ENCODE measurements at regions not wholly inside any gene's neighbourhood (a gene's known extent, or its start where the extent isn't known, plus 50 kb on each side); places are given as distances from the start of the nearest gene placed in this dataset.

DNA sequence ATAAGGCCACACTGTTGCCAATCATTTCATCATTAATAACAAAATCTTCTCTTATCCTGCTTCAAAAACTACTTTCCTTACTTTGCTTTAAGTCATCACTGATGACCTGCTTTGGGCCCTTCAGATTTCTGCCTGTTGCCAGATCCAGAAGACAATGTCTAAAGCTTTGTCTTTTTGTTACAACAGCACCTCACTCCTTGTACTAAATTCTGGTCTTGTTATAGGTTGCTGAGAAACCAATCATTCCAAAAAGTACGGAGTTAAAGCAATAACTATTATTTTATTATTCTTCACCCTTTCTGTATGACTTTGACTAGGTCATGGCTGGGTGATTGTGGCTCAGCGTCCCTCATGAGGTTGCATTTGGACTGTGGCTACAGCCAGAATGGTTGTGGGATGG is 633.5 kb downstream of the PTPRU start:
- TF ChIP-seq SMC3 (conservative IDR thresholded peaks at IDR 0.05; ENCODE audit: poor library complexity) = no peak
- TF ChIP-seq CTCF (IDR thresholded peaks at IDR 0.05; ENCODE audit: poor library complexity, severe bottlenecking) = no peak
- no peak for TF ChIP-seq POLR2AphosphoS5 (IDR thresholded peaks at IDR 0.05)
- no peak for TF ChIP-seq EZH2 (IDR thresholded peaks at IDR 0.05; ENCODE audit: borderline replicate concordance, insufficient read depth, low read length, poor library complexity, severe bottlenecking)
- TF ChIP-seq TAF1 (IDR thresholded peaks at IDR 0.05; ENCODE audit: low read depth) = no peak

All from neural cell (in vitro differentiated cells).